ENCODE measurements at regions not wholly inside any gene's neighbourhood (a gene's known extent, or its start where the extent isn't known, plus 50 kb on each side); places are given as distances from the start of the nearest gene placed in this dataset.
A peak's percentile ranks its signal among the peaks of the same experiment; 100 is the strongest.

- no peak for DNase-seq
Observed at GRCh38 chr5:3393122-3393919, 202.3 kb upstream of the IRX1 start.

DNA sequence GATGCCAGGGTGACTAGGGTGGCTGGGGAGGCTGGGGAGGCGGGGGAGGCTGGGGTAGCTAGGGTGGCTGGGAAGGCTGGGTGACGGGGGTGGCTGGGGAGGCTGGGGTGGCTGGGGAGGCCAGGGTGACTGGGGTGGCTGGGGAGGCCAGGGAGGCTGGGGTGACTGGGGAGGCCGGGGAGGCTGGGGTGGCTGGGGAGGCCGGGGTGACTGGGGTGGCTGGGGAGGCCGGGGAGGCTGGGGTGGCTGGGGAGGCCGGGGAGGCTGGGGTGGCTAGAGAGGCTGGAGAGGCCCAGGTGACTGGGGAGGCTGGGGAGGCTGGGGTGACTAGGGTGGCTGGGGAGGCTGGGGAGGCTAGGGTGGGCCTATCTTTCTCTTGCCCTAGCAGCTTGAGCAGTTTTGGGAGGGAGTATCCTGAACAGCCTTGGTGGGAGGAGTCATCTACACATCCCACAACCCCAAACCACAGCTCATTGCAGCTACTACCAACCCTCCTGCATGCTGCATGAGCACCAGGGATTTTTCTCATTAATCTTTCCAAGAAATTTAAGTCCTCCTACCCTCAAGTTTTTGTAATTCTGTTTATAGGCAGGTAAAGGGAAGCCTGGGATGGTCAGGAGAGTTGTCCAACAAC is 203.2 kb upstream of the IRX1 start:
- peak in 2 of 14 donors; percentile 10 to 20 for DNase-seq

GRCh38 chr5:3391210-3391609 is 204.4 kb upstream of the IRX1 start:
- DNase-seq, result no peak

DNA sequence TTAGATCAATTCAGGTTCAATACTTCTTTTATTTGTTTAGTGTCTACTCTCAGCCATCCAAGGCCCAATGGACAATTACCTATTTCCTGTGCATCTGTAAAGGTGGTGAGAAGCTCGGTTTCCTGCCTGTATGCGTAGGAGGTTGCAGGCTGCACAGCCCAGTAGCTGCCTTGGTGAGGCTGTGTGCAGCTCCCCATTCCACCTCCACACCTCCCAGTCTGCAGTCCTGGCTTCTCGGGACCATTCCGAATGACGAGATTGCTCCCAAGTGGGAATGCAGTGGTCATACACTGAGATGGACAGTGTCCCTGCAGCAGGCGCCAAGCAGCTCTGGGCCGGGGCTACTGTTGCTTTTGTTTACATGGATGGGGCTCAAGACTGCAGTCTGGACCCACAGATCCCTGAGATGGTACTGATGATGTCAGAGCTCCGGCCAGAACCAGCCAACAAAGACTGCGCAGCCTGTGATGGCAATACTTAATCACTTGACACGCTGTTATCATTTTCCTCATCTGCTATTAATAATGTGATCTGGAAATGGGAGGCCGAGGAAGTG is 206.1 kb upstream of the IRX1 start:
- no peak for DNase-seq

DNA sequence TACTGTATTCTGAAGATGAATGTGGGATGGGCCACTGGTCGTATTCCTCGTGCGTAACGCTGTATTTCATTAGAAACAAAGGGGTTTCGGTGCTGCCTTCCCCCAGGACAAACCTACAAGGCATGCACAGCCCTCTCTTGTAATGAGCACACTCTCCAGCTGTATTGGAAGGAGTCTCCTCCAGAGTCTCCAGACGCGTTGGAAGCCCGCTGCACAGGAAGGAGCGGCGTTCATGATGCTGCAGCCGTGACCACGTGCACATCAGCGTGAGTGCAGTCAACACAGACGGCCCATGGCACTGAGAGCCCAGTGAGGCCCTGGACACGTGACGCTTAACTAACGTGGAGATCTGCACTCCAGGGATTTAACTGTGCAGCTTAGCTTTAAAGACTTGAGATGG is 209.0 kb upstream of the IRX1 start:
- DNase-seq, result no peak

DNA sequence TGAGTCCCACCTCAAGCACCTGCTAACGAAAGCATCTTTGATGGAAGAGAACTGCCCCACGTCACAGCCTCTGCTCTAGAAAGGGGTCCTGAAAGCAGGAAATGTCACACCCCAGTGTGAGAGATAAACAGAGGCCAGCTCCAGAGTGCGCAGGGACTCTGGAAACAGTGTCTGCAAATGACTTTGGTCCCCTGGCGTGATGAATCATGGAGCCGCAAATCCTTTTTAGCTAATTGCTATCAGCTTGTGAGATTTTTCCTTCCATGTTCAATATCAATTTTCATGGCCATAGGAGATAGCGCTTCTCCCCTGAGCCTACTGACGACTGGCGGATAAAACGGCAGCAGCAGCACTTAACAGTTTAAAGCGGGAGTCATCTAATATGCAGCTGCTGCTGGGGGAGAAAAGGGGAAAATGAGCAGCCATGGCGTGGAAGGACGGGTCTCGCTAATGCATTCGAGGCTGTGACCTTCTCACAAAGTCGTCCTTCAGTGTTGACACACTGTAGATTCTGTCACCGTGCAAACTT is 209.6 kb upstream of the IRX1 start:
- no peak for DNase-seq

DNA sequence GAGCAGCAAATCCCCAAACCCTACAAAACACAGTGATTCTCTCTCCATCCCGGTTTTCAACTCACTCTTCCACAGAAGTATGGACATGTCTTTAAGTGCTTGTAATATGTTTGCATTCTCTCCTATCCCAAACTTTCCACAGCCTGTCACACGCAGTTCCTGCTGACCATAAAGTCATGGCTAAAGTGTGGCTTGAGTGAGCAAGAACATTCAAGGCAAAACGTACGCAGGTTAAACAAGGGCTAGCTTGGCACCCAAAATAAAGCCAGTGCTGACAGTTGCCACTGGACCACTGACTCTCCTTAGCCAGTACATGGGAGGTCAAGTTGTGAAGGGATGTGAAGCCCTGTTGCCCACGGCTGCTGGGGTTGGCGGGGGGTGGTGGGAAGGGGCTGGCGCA is 211.1 kb upstream of the IRX1 start:
- DNase-seq, result no peak

DNA sequence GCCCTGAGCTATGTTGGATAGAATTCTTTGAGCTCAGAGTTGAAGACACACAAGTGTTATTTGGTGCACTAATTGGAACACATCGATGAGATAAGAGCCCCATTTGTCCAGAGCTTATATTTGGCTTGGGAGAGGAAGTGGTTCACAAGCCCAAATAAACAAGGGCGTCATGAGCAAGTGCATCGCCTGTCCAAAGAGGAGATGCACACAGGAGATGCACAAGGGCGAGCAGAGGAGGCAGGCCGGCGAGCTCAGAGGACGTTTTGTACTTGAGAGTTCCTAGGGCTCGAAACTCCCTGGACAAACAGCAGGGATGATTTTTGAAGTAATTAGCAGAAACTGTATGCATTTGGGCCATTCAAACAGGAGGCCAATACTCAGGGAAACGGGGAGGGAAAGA is 212.8 kb upstream of the IRX1 start:
- DNase-seq, result no peak

DNA sequence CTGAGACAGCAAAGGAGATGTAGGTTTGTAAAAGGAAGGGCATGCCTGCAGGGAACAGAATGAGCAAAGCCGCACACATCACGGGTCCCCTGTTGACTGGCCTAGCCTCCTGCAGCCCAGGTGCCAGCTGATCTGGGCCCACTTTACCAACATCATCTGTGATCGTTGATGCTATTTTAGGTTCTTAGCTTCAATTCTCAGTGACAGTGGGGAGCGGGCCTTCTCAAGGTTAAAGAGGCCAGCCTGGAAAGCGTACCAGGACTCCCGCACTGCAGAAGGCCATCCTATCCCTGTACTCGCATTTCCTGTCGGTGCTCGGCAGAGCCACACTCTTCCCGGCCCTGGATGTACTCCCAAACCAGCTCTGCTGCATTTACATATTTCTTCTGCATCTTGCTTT is 213.5 kb upstream of the IRX1 start:
- no peak for DNase-seq

- no peak for DNase-seq
Observed at GRCh38 chr5:3381206-3381825, 214.3 kb upstream of the IRX1 start.

DNA sequence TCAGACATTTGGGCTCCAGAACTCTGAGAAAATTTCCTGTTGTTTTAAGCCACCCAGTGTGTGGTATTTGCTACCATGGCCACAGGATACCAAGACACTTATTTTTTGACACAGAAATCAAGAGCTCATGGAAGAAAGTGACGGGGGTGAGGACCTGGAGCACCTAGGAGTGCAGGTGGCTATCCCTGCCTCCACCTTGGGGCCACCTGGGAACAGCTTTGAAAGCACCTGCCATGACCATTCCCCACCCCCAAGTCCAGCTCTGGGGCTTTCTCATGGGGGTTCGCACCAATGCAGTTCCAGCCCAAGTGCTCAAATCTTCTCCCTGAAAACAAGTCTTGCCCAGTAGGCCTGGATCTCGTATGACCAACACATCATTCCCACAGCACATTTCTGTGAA is 214.9 kb upstream of the IRX1 start:
- no peak for DNase-seq

GRCh38 chr5:3377831-3378230 is 217.8 kb upstream of the IRX1 start:
- no peak for DNase-seq

- DNase-seq, result no peak
Observed at GRCh38 chr5:3377176-3377575, 218.5 kb upstream of the IRX1 start.

GRCh38 chr5:3376611-3377010 is 219.0 kb upstream of the IRX1 start:
- no peak for DNase-seq

GRCh38 chr5:3375586-3376311 is 219.9 kb upstream of the IRX1 start:
- DNase-seq, result no peak

DNA sequence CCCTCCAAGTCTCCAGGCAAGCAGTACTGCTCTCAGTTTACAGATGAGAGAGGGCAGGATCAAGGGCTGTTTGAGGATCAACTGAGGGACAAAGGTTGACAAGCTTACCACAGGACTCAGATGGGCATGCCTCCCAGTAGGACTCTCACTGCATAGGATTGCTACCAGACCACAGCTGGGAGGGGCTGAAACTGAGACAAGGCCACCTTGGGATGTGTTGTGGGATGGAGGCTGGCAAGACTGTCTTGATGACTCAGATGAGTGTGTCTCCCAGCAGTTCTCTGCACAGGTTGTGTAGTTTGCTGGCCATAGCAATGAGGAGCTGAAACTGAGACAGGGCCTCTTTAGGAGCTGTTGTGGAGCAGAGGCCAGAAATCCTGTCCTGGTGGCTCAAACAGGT is 222.2 kb upstream of the IRX1 start:
- DNase-seq, result no peak

GRCh38 chr5:3372289-3372688 is 223.3 kb upstream of the IRX1 start:
- DNase-seq, result no peak

DNA sequence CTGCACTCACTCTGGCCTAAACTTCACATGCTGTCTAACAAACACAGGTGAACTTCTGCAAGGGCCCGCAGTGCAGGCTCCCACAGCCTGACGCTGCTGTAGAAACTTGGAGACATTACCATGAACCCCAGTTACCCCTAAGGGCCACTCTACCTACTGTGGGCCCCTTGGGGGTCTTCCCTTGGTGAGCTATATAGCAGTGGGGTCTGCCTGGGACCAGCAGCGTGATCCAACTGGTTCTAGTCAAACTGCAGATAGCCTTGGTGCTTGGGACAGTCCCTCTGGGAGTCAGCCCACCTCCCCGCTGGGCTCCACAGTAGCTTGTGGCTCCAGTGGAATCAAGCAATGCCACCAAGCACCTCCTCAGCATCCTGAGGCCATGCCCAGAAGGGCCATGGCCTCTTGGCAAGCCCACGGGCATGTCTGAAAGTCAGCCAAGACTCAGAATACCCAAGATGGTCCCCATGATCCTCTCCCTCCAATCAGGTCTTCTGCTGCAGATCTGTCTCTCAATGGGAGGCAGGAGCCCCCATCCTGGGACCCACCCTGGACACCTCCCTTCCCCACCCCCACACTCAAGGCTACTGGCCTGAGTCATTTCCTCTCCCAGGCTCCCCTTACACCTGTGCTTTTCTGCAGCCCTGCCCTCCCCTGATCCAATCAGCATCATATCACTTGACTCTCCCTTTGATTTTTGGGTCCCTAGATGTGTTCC is 230.0 kb upstream of the IRX1 start:
- DNase-seq, result no peak

- DNase-seq, result no peak
Observed at GRCh38 chr5:3364941-3365340, 230.7 kb upstream of the IRX1 start.

- DNase-seq, result no peak
Observed at GRCh38 chr5:3364433-3364832, 231.2 kb upstream of the IRX1 start.

DNA sequence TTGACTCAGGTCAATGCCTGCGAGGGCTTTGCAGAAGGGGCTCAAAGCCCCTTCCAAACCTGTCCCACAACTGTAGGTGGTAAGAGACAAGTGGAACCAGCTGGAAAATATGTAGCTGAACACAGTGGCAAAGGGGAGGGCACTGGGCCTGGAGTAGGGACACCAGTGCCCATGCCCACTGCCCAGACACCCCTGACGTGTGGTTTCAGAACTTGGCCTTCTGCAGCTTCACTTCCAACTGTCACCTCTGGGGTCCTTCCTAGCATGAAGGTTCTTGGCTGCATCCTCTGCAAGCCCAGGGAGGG is 233.1 kb upstream of the IRX1 start:
- no peak for DNase-seq
